Femur (tissue), 1 donor: ENCODE measurements at regions not wholly inside any gene's neighbourhood (a gene's known extent, or its start where the extent isn't known, plus 50 kb on each side); places are given as distances from the start of the nearest gene placed in this dataset.

ENCODE experiments used
- DNase-seq: peaks from one replicate; pipeline ENCODE4 v3.0.0-alpha.2; 2017

DNA sequence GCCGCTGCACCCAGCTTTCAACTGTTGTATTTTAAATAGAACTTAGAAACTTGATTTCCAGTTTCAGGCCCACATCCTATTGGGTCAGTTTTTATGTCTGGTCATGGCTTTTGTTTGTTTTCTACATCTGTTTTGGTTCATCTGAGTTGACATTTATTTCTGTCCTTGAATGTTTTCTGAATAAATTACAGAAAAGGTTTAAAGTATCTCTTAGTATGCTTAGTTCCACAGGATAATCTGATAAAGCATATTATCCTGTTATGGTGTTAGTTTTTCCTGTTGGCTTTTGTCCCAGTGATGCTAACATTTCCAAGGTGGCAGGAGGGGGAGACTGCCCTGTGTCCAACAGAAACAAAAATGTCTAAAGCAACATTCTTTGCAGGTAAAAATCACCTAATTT is 733.2 kb downstream of the INHBA start:
- DNase-seq, result no peak

DNA sequence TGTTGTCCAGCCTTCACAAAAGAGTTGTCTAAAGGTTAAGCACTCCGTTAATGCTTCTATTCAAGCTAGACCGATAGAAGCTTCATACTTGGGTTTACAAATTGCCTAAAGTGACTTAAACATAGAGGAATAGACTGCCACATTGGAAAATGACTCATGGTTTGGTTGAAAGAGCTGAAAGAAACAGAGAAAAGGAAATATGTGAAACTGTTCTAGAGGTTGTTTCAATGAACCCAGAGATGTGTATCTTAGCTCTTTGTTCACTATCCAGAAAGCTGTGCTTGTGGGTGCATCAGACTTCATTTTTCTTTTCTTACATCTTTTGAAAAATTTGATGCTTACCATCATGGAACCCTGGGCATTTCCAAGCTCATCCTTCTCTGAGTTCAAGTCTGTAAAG is 736.2 kb downstream of the INHBA start:
- DNase-seq, result no peak

DNA sequence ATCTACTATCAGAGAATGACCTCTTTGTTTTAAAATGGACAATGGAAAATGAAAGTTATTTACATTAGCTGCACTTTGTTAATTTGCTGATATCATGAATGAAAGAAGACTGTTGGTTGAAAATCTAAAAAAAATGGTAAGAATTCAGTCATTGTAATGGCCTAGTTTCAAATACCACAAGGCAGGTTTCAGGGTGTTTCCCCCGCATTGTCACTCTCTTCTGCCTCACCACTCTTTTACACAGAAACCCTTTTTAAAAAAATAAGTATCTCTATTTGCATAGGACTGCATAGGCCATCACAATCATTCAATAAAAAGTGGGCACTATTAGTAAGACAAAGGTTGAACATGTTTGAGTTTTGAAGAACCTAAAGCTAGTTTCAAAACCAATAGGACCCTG is 737.1 kb downstream of the INHBA start:
- DNase-seq, result no peak

DNA sequence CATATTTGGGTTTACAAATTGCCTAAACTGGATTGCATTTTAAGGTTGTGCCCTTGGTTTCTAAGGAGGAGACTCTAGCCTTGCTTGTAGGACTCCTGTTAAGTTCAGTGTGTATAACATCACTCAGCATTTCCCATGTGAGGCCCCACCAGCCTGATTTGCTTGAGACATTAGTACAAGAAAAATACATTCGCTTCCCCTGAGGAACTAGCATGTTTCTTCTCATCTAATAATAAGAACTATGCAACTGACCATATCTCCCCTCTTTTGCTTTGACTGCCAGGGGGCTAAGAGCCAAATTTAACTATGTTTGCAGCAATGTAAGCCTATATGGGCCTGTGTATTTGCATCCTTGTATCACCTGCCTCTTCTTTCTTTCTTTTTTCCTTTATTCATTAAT is 737.9 kb downstream of the INHBA start:
- no peak for DNase-seq

DNA sequence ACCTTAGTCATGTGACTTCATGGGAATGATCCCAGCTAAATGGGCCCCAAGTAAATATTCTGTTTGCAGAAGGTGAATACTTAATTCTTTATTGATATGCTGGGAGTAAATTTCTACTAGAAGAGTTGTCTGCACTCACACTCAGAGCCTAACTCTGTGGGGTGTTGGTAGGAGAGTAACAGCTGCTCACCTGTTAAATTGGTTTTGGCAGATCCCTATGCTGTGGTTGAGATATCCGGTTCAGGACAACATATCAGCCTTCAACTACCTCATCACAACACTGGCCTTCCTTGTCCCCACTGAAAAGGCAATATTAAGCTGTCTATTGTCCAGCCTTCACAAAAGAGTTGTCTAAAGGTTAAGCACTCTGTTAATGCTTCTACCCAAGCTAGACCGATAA is 738.3 kb downstream of the INHBA start:
- no peak for DNase-seq

DNA sequence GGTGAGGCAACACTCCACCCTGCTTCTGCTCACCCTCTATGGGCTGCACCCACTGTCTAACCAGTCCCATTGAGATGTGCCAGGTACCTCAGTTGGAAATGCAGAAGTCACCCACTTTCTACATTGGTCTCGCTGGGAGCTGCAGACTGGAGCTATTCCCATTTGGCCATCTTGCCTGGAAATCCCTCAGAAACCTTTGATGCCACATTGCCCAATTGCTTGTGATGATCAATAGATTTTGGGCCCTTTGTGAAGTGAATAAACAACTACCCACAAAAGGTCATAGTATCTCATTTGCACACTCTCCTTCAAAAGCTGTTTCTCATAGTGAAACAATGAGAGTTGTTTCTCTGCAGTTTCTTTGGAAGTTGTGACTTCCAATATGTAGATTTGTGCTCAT is 742.9 kb downstream of the INHBA start:
- DNase-seq, result no peak

DNA sequence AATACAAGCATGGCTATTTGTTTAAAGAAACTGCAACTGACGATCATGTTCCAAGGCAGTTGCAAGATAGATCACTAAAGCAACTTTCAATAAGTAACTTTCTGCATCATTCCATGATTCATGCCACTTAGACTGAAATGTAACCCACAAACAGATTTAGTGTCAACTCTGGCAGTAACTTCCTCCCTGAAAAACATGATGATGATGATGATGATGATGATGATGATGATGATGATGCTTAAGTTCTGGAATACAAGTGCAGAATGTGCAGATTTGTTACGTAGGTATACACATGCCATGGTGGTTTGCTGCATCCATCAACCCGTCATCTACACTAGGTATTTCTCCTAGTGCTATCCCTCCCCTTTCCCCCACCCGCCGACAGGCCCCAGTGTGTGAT is 754.7 kb downstream of the INHBA start:
- no peak for DNase-seq

DNA sequence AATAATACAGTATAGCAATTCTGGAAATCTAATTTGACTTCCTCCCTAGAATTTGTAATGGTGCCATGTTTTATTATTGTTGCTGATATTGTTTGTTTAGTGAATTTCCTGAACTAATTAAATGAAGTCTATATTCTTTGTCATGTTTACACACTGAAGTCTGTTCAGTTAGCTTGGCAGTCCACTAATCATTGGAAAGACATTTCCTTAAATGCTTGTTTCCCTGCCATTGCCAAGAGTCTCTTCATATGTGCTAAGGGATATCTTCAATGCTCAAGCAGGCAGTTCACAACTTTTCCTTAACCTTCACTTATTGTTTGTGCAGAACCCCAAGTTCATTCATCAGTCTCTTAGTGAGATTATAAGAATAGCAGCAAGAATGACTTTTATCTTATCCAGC is 755.3 kb downstream of the INHBA start:
- DNase-seq, result no peak

DNA sequence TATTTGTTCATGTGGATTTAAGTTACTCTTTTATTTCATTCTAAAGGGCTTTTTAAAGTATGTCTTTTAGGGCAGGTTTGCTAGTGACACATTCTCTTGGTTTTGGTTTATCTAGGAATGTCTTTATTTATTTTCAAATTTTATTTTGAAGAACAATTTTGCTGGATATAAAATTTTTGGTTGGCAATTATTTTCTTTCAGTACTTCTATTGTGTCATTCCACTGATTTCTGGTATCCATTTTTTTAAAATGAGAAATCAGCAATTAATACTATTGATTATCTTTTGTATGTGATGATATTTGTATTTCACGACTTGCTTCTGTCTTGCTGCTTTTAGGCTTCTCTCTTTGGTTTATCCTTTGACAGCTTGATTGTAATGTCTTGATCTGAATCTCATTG is 756.3 kb downstream of the INHBA start:
- DNase-seq, result no peak

DNA sequence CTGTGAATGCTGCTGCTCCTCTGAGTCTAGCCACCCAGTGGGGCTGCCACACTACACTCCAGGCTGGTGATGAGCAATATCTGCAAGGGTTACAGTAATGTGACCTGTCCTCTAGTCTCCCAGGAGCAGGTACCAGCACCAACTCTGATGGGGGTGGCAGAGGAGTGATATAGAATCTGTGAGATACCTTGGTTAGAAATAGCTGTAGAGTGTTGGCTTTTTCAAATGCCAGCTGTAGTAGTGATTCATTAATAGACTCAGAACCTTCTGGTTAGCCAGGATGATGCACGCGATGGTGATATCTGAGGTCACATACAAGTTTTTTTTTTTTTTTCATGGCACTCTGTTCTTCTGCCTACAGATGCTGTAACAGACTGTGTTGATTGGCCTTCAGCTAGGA is 757.1 kb downstream of the INHBA start:
- DNase-seq, result no peak

DNA sequence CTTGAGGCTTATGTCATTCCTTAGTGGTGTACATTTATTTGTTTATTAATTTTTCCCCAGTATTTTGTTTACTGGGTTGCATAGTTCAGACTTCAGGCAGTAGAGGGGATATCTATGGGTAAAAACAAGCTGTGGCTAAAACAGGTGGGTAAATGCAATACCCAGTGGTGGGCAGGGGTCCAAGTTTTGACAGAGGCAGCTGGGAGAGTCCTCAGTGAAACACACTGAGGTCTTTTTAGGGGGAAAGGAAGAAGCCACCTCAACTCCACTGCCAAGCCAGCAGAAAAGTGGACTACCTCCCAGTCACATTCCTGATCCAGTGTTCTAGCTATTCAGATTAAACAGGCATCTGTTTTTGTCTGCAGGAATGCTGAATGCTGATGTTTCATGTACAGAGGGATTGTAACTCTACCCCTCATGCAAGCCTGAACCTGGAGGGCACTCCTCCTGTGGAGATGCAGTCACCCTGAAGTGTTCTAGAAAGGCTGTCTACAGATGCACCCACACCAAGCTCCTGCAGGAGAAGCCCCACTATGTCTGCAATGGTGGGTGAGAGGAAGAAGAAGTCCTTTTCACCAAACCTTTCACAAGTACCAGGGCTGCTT is 757.8 kb downstream of the INHBA start:
- DNase-seq, result no peak

DNA sequence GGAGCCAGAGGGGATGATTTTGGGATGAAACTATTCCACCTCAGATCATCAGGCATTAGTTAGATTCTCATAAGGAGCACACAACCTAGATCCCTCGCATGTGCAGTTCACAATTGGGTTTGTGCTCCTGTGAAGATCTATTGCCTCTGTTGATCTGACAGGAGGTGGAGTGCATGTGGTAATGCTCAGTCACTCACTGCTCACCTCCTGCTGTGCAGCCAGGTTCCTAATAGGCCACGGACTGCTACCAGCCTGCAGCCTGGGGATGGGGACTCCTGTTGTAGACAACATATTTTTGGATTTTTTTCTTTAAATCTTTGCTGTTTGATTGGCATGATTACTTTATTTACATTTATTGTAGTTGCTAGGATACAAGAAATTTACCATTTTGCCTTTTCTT is 765.0 kb downstream of the INHBA start:
- DNase-seq, result no peak

DNA sequence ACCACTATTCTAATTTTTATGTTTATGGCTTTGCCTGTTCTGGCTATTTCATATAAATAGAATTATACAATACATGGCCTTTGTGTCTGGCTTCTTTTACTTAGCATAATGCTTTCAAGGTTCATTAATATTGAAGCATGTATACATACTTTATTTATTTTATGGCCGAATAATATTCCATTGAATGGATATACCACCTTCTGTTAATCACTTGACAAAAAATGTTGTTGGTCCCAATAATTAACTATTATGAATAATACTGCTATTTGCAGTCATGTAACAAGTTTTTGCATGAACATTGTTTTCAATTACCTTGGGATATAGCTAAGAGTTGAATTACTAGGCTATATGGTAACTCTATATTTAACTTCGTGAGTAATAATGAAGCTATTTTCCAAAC is 767.5 kb downstream of the INHBA start:
- DNase-seq, result no peak

DNA sequence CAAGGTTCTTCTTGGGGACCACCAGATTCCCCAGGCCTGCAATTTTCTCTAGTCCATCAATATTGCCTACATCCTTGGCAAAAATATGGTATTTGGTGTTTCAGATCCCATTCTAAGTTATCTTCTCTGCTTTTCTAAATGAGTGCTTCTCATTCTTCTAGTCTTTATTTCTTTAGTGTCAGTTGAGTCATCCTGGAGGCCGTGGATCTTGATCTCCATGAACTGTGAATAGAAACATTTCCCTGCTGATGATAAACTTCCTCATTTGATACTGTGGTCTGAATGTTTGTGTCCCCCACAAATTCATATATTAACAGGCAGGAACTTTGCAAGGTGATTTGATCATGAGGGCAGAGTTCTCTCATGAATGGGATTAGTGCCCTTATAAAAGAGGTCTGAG is 779.3 kb downstream of the INHBA start:
- DNase-seq, result no peak

DNA sequence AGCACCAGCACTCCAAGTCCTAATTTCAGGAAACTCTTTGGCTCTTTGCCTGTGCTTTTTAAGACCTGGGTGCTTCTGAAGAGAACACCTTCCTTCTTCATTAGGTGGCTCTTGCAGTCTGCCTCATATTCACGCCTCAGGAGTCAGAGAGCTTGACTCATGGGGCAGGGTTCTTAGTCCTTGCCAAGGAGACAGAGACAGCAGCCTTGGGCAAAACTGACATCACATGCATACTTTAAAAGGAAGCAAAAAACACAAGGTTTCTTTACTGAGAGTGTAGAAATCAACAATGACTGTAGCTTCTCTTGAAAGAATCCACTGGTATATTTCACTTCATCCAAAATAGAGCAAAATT is 780.6 kb downstream of the INHBA start:
- no peak for DNase-seq

DNA sequence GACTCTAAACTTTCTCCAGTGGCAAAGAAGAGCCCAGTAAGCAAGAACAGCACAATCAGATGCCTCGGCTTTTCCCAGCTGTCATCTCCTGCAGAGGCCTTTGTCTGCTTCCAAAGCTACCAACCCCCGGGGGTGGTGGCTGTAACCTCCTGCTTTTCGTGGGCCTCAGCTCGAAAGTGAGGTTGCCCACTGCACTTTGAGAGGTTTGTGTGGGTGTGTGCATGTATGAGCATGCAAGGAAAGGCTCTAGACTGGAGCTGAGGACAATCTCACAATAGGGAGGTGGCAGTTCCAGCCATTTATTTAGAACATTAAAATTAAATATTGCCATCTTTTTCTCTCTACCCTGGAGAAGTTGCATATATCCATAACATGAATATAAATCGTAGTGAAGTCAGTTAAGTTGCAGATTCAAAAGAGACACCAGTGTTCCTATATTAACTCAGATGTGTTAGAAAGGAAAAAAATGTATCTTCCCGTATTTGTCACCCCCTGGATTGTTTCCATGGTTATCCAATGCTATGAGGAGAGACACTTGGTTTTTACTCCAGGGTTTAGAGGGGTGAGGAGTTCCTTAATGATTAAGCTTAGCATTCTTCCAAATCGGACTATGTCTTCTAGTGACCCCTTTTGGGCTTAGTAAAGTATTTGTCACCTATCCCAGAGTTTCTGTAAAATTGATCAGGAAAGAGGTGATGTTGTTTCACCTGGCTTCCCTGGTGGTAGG is 781.1 kb downstream of the INHBA start:
- DNase-seq, result no peak

DNA sequence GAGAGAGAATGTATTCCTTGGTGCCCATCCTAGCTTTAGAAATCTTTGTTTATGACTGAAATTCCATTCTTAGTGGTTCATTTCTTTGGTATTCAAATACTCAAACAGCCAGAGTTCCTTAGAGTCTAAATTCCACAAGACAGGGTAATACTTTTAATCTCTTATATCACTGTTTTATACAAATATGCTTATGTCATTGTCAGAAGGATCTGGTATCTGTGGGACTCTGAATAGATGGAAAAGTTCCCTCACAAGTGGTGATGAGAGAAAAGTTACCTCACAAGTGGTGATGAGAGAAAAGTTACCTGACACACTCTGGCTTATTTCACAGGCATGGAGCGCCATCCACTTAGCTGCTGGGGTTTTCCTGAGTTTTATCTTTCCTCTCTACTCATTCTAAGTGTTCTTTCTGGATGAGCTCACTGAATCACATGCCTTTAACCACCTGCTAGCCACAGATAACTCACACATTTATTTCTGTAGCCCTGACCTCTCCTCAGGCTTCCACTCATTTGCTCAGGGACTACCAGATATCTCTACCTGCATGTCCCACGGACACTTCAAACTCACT is 784.0 kb downstream of the SUGCT start:
- DNase-seq, result no peak

DNA sequence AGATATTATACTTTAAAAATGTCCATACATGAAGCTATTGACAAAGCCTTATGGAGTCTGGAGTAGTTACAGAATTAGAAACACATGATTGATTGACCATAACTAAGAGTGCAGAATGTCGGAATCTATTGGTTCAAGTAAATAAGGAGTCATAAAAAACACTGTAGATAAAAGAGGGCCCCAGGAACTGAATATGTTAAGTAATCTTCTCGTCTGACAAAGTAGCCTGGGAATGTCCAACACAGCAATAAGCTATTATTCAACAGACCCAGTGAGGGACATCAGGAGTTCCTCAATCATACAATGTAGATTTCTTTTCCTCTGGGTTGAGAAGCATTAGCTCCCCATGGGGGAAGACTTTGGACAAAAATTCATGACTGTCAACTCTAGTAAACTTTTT is 782.0 kb downstream of the SUGCT start:
- no peak for DNase-seq

DNA sequence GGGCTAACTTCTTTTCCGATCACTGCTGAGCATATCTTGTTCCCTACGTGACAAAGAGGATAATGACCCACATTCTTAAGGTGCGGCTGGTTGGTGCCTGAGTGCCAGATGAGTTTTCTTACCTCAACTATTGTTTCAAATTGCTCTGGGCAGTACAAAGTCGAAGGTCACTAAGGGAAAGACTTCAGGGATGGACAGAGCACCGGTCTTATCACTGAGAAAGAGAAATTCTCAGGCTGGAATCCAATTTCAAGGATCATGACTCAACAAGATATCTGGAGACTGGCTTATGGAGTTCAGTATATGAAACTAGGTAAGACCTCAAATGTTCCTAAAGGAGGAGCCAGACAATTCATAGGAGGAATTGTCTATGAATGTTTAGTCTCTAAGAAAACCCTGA is 780.3 kb downstream of the SUGCT start:
- no peak for DNase-seq
